HCT116 (cell line): ENCODE measurements at regions not wholly inside any gene's neighbourhood (a gene's known extent, or its start where the extent isn't known, plus 50 kb on each side); places are given as distances from the start of the nearest gene placed in this dataset.

Source experiments
- ATAC-seq: fragments of 200-7000 bp; cut with Tn5 transposase; 2 replicates; pipeline ENCODE4 v1.9.1; 2020; ENCODE audit warnings: mild to moderate bottlenecking, moderate library complexity
- BruUV-seq: library from RNA; stranded (reverse); fragments of 400-500 nt; replicated peaks from 2 replicates; lab custom pipeline; 2021; lab: Mats Ljungman, UMichigan
- CTCF ChIA-PET: fragments of 300-600 bp; sonication (Branson Sonifier 250); formaldehyde crosslinking; loops from one replicate; lab custom pipeline; 2021; ENCODE audit warnings: antibody characterized with exemption; lab: Charles Lee
- POLR2A ChIA-PET: fragments of 300-600, 350-600 bp; sonication (Branson Sonifier 250); formaldehyde crosslinking; loops from one replicate; lab custom pipeline; 2021; ENCODE audit warnings: antibody characterized with exemption; lab: Charles Lee
- RAD21 ChIA-PET, 2 experiments: fragments of 300-600 bp; sonication (Branson Sonifier 250); formaldehyde crosslinking; loops; one replicate each; lab custom pipeline; 2023; ENCODE audit warnings: low total read pairs in 2 of 2; ENCODE audit not compliant: uncharacterized antibody in 2 of 2, unreplicated experiment in 2 of 2, low non-redundant PET in 1 of 2; lab: Charles Lee
- DNase-seq: peaks from one replicate; pipeline ENCODE4 v3.0.0-alpha.2; 2010; ENCODE audit warnings: low read depth, low spot score
- H2AFZ ChIP-seq: fragments of 200-600 bp; shearing (Covaris generic), sonication (generic); 2 replicates; pipeline ENCODE4 v1.6.1; 2017; ENCODE audit warnings: low read depth, mixed run types, mixed read lengths, antibody characterized with exemption, low read length; ENCODE audit not compliant: poor library complexity, severe bottlenecking
- H3K27ac ChIP-seq: 2 replicates; pipeline ENCODE4 v1.5.1; 2012; ENCODE audit warnings: low read depth, low read length
- H3K27me3 ChIP-seq: fragments of 200-600 bp; sonication (generic); 2 replicates; pipeline ENCODE4 v1.6.1; 2016; ENCODE audit warnings: mixed run types, low read length, mixed read lengths; ENCODE audit not compliant: insufficient read depth
- H3K36me3 ChIP-seq, 2 experiments: fragments of 200-500 bp in 1 of 2; fragments of 200-600 bp in 1 of 2; sonication (Bioruptor generic) in 1 of 2; sonication (generic) in 1 of 2; 2 replicates each; pipeline versions ENCODE4 v1.5.1 to v1.6.1; 2014 to 2016; ENCODE audit warnings: low read length in 2 of 2, inconsistent platforms in 1 of 2, mixed read lengths in 1 of 2, mixed run types in 1 of 2; ENCODE audit not compliant: insufficient read depth in 2 of 2, control insufficient read depth in 1 of 2
- H3K4me1 ChIP-seq, 2 experiments: fragments of 200-600 bp in 1 of 2; sonication (generic) in 1 of 2; 2 replicates each; pipeline versions ENCODE4 v1.5.1 to v1.6.1; 2012 to 2017; ENCODE audit warnings: low read length in 2 of 2, inconsistent platforms in 1 of 2, mild to moderate bottlenecking in 1 of 2, mixed read lengths in 1 of 2, mixed run types in 1 of 2, moderate library complexity in 1 of 2; ENCODE audit not compliant: insufficient read depth in 2 of 2, control insufficient read depth in 1 of 2
- H3K4me2 ChIP-seq: fragments of 200-600 bp; sonication (generic); 2 replicates; pipeline ENCODE4 v1.6.1; 2017; ENCODE audit warnings: mixed run types, low read length, mixed read lengths
- H3K4me3 ChIP-seq, 2 experiments: fragments of 200-600 bp in 1 of 2; sonication (generic) in 1 of 2; replicated peaks in 1 of 2; 2 replicates each; pipeline ENCODE4 v1.5.1; 2011 to 2016; ENCODE audit warnings: low read length in 2 of 2, control low read depth in 1 of 2, low read depth in 1 of 2, mild to moderate bottlenecking in 1 of 2, mixed read lengths in 1 of 2, mixed run types in 1 of 2
- H3K79me2 ChIP-seq: fragments of 200-600 bp; sonication (generic); 2 replicates; pipeline ENCODE4 v1.6.1; 2017; ENCODE audit warnings: mild to moderate bottlenecking, mixed run types, low read length, moderate library complexity, mixed read lengths; ENCODE audit not compliant: insufficient read depth
- H3K9ac ChIP-seq: fragments of 200-600 bp; sonication (generic); 2 replicates; pipeline ENCODE4 v1.6.1; 2016; ENCODE audit warnings: low read length, mixed read lengths
- H3K9me2 ChIP-seq: fragments of 200-600 bp; sonication (generic), shearing (Covaris generic); 2 replicates; pipeline ENCODE4 v1.6.1; 2017; ENCODE audit warnings: mixed run types, mild to moderate bottlenecking, moderate library complexity; ENCODE audit not compliant: insufficient read depth
- H3K9me3 ChIP-seq, 2 experiments: fragments of 200-500 bp in 1 of 2; fragments of 200-600 bp in 1 of 2; sonication (Bioruptor generic) in 1 of 2; sonication (generic) in 1 of 2; 2 replicates each; pipeline ENCODE4 v1.6.1; 2014 to 2017; ENCODE audit warnings: low read length in 2 of 2, mixed read lengths in 2 of 2, inconsistent platforms in 1 of 2, low read depth in 1 of 2, mild to moderate bottlenecking in 1 of 2, mixed run types in 1 of 2, moderate library complexity in 1 of 2; ENCODE audit not compliant: control insufficient read depth in 1 of 2, insufficient read depth in 1 of 2
- H4K20me1 ChIP-seq: fragments of 200-600 bp; sonication (generic), shearing (Covaris generic); 2 replicates; pipeline ENCODE4 v1.6.1; 2017; ENCODE audit warnings: mixed run types, mild to moderate bottlenecking, moderate library complexity; ENCODE audit not compliant: insufficient read depth
- ATF3 ChIP-seq: IDR thresholded peaks from 2 replicates; pipeline ENCODE4 v1.6.1; 2012
- CBX3 ChIP-seq: IDR thresholded peaks from 2 replicates; pipeline ENCODE4 v1.6.1; 2012; ENCODE audit warnings: low read depth
- CEBPB ChIP-seq: IDR thresholded peaks from 2 replicates; pipeline ENCODE4 v1.6.1; 2012; ENCODE audit warnings: low read depth
- ELF1 ChIP-seq: IDR thresholded peaks from 2 replicates; pipeline ENCODE4 v1.6.1; 2012; ENCODE audit warnings: low read depth, borderline replicate concordance
- EZH2 ChIP-seq: fragments of 200-600 bp; sonication (generic); IDR thresholded peaks from 2 replicates; pipeline ENCODE4 v1.6.1; 2017; ENCODE audit warnings: antibody characterized with exemption, mixed run types
- EZH2phosphoT487 ChIP-seq: fragments of 200-600 bp; IDR thresholded peaks from 2 replicates; pipeline ENCODE4 v1.6.1; 2018; ENCODE audit warnings: antibody characterized with exemption, borderline replicate concordance
- FOSL1 ChIP-seq: IDR thresholded peaks from 2 replicates; pipeline ENCODE4 v1.6.1; 2012; ENCODE audit warnings: low read depth
- JUND ChIP-seq: IDR thresholded peaks from 2 replicates; pipeline ENCODE4 v1.6.1; 2012
- MAX ChIP-seq: IDR thresholded peaks from 2 replicates; pipeline ENCODE4 v1.6.1; 2012
- POLR2A ChIP-seq: IDR thresholded peaks from 2 replicates; pipeline ENCODE4 v1.7.0; 2011; ENCODE audit warnings: borderline replicate concordance; ENCODE audit not compliant: insufficient read depth, insufficient read length; ENCODE audit errors: extremely low read depth
- POLR2AphosphoS5 ChIP-seq: IDR thresholded peaks from 2 replicates; pipeline ENCODE4 v1.6.1; 2011; ENCODE audit warnings: mild to moderate bottlenecking, low read depth, low read length, moderate library complexity
- RAD21 ChIP-seq: IDR thresholded peaks from 2 replicates; pipeline ENCODE4 v1.6.1; 2012; ENCODE audit warnings: low read depth, mild to moderate bottlenecking
- REST ChIP-seq: IDR thresholded peaks from 2 replicates; pipeline ENCODE4 v1.6.1; 2012; ENCODE audit warnings: low read depth
- SIN3A ChIP-seq: IDR thresholded peaks from 2 replicates; pipeline ENCODE4 v1.6.1; 2012; ENCODE audit warnings: low read depth
- SP1 ChIP-seq: IDR thresholded peaks from 2 replicates; pipeline ENCODE4 v1.6.1; 2012; ENCODE audit warnings: low read depth
- SRF ChIP-seq: IDR thresholded peaks from 2 replicates; pipeline ENCODE4 v1.6.1; 2012; ENCODE audit warnings: low read depth
- YY1 ChIP-seq: IDR thresholded peaks from 2 replicates; pipeline ENCODE4 v1.6.1; 2011; ENCODE audit warnings: low read length, low read depth, moderate library complexity, mild to moderate bottlenecking; ENCODE audit not compliant: insufficient replicate concordance; ENCODE audit errors: extremely low read depth
- ZBTB33 ChIP-seq: IDR thresholded peaks from 2 replicates; pipeline ENCODE4 v1.6.1; 2011; ENCODE audit warnings: mild to moderate bottlenecking, low read length, moderate library complexity; ENCODE audit not compliant: insufficient replicate concordance; ENCODE audit errors: extremely low read depth
- ZNF274 ChIP-seq: fragments of 200-500 bp; sonication (Bioruptor generic); IDR thresholded peaks from 2 replicates; pipeline ENCODE4 v1.6.1; 2014; ENCODE audit warnings: mild to moderate bottlenecking, low read depth, low read length, inconsistent platforms
- intact Hi-C: fragments of 100-400 bp; cut with micrococcal nuclease; formaldehyde crosslinking; loops from 2 replicates; pipeline ENCODE4 v1.10.0; 2022

- DNase-seq (no peak), ATAC-seq (no peak)
- H3K4me3 ChIP-seq, result no peak overlapping the region
- ChIA-PET CTCF (no interaction called here), RAD21 (no interaction called here), POLR2A (no interaction called here)
- TF ChIP-seq FOSL1 (no peak), SRF (no peak), POLR2A (no peak), ELF1 (no peak), ZBTB33 (no peak), REST (no peak), CBX3 (no peak), YY1 (no peak), RAD21 (no peak), JUND (no peak), SIN3A (no peak), SP1 (no peak), EZH2 (no peak), MAX (no peak), EZH2phosphoT487 (no peak), POLR2AphosphoS5 (no peak), ZNF274 (no peak), CEBPB (no peak), ATF3 (no peak)
- H3K4me1 ChIP-seq, result no peaks in the 10 kb centered on the region
- H3K9ac ChIP-seq, result no peak overlapping the region
- intact Hi-C loops, result no loop called here
- no peaks in the 10 kb centered on the region for H3K79me2 ChIP-seq
- no TSS peak for BruUV-seq
- no peak overlapping the region for H3K4me2 ChIP-seq
- no peaks in the 10 kb centered on the region for H3K9me2 ChIP-seq
- H4K20me1 ChIP-seq, result no peaks in the 10 kb centered on the region
- H3K9me3 ChIP-seq, result no peaks in the 10 kb centered on the region
- no peaks in the 10 kb centered on the region for H3K36me3 ChIP-seq
- H3K27ac ChIP-seq, result no peak overlapping the region
- H3K27me3 ChIP-seq, result peaks cover 30% of the 10 kb centered on the region
- H2AFZ ChIP-seq, result no peak overlapping the region
Observed at GRCh38 chr20:24879875-24880274, 69.2 kb upstream of the CST7 start.
